Skeletal muscle tissue (tissue), 3 donors: ENCODE measurements at regions not wholly inside any gene's neighbourhood (a gene's known extent, or its start where the extent isn't known, plus 50 kb on each side); places are given as distances from the start of the nearest gene placed in this dataset.

ENCODE experiments used
- H3K27ac ChIP-seq: one replicate; pipeline ENCODE4 v1.7.0; 2013; ENCODE audit warnings: mild to moderate bottlenecking, low read depth, low read length, inconsistent platforms
- H3K27me3 ChIP-seq, 3 donors: one replicate each; pipeline ENCODE4 v1.7.0; 2013; ENCODE audit warnings: low read length in 3 of 3; ENCODE audit not compliant: control insufficient read depth in 3 of 3, insufficient read depth in 3 of 3
- H3K36me3 ChIP-seq, 3 donors: one replicate each; pipeline ENCODE4 v1.7.0; 2013; ENCODE audit warnings: low read length in 3 of 3; ENCODE audit not compliant: control insufficient read depth in 3 of 3, insufficient read depth in 3 of 3
- H3K4me1 ChIP-seq, 3 donors: one replicate each; pipeline ENCODE4 v1.7.0; 2013; ENCODE audit warnings: low read length in 3 of 3, mild to moderate bottlenecking in 3 of 3; ENCODE audit not compliant: control insufficient read depth in 3 of 3, insufficient read depth in 3 of 3
- H3K4me3 ChIP-seq, 3 donors: one replicate each; pipeline ENCODE4 v1.7.0; 2013; ENCODE audit warnings: low read length in 3 of 3
- H3K9ac ChIP-seq, 3 donors: one replicate each; pipeline ENCODE4 v1.7.0; 2013; ENCODE audit warnings: low read length in 3 of 3, mild to moderate bottlenecking in 3 of 3, moderate library complexity in 2 of 3, low read depth in 1 of 3
- H3K9me3 ChIP-seq, 3 donors: one replicate each; pipeline ENCODE4 v1.7.0; 2013; ENCODE audit warnings: low read length in 3 of 3; ENCODE audit not compliant: control insufficient read depth in 3 of 3
- donor health status: Osteomylitis.

DNA sequence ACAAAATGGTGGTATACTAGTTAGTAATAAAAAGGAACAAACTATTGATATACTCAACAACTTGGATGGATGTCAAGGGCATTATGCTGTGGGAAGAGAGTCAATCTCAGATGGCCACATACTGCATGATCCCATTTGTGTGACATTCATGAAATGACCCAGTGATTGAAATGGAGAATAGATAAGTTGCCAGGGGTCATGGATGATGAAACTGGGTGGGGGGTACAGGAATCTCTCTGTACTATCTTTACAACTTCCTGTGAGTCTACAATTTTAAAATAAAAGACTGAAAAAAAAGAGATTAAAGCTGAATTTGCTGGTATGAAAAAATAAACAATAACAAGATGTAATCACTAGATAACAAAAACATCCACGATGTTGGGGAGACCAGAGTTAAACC is 70.5 kb upstream of the CDYL2 start:
- H3K27ac ChIP-seq, result no peak overlapping the region
- no peaks in the 10 kb centered on the region for H3K27me3 ChIP-seq
- H3K9me3 ChIP-seq, result no peaks in the 10 kb centered on the region
- no peaks in the 10 kb centered on the region for H3K36me3 ChIP-seq
- no peaks in the 10 kb centered on the region for H3K4me1 ChIP-seq
- H3K9ac ChIP-seq, result no peak overlapping the region
- no peak overlapping the region for H3K4me3 ChIP-seq

- H3K27ac ChIP-seq, result no peak overlapping the region
- H3K9me3 ChIP-seq, result peaks cover 0 to 1% (median 0%) of the 10 kb centered on the region in 3 donors
- H3K36me3 ChIP-seq, result no peaks in the 10 kb centered on the region
- H3K9ac ChIP-seq, result no peak overlapping the region
- no peaks in the 10 kb centered on the region for H3K27me3 ChIP-seq
- no peak overlapping the region for H3K4me3 ChIP-seq
- no peaks in the 10 kb centered on the region for H3K4me1 ChIP-seq
Observed at GRCh38 chr16:80862160-80862705, 57.8 kb upstream of the CDYL2 start.
